GOT3 (cell line): ENCODE measurements at regions not wholly inside any gene's neighbourhood (a gene's known extent, or its start where the extent isn't known, plus 50 kb on each side); places are given as distances from the start of the nearest gene placed in this dataset.

Source experiments
- DNase-seq: peaks from one replicate; lab custom pipeline; 2025; ENCODE audit warnings: mixed read lengths; lab: John Stamatoyannopoulos, UW

DNA sequence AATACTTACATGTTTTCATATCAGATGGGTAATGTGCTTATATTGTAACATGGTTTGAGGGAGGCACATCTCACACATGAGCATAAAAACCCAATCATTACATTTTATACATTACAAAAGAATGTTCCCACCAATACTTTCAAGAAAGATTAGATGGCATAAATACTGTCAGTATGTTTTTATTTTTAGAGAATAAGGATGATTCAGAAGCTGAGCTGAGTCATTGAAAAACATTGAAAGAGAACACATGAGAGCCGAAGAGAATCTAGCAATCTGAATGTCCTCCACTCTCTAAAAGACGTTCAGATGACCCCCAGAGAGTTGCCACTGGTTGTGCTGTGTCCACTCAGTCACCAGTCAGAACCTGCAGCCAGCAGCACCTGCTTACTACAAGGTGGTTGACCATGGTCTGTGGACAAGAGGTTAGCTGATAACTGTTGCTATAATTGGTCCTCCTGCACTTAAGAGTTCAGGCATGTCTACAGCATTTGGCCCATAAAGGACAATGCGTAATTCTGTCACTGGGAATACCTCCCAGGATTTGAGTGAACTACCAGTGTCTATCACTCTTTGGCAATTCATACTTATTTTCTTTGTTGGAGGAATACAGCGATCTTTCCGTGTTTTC, 382.2 kb upstream of the IGFBP7 start:
- DNase-seq = no peak

DNA sequence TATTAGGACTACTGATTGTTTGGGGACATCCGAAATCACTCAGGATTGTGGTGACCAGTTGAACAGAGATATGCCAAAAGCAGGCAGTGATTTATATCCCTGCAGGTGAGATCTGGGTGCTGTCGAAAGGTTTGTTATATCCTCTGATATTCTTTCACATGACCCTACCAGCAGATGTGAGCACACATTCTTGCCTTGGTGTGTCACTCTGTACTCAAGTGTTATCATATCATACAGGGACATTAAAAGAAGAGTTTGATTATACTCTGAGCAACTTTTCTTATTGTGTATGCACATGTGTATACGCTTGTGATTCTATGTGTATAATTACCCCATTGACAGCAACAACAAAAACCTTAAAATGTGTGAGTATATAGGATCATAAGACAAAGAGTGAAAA, 381.2 kb upstream of the IGFBP7 start:
- DNase-seq = no peak

DNA sequence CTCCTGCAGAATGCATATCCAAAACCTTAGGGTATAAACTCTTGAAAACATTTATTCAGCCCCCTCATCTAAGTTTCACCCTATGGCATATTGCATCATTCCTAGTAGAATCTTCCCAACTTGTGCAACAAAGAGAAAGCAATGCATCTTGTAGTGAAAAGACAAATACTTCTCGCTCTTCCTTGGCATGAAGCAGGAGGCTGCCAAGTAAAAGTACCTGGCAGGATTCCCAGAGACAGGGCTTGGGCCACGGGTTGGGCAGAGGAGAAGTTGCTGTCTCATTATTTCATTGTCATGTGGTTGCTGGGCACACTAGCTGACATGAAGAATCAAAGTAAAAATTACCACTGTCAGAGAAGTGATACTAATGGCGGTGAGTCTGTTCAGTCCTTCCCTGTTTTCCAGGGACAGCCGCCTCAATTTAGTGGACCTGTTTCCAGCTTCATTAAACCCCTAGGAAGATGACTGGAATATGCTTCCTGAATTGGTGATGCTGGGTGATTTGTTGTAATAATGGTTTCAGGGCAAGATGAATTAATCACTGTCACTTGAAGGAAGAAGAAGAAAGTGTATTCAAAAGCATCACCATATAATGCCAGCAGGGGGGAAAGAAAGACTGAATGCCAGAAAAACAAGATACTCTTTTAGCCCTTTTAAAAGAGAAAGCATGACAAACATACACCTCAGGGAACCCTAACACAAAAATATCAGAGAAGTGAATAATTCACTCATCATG, 380.5 kb upstream of the IGFBP7 start:
- no peak for DNase-seq

DNA sequence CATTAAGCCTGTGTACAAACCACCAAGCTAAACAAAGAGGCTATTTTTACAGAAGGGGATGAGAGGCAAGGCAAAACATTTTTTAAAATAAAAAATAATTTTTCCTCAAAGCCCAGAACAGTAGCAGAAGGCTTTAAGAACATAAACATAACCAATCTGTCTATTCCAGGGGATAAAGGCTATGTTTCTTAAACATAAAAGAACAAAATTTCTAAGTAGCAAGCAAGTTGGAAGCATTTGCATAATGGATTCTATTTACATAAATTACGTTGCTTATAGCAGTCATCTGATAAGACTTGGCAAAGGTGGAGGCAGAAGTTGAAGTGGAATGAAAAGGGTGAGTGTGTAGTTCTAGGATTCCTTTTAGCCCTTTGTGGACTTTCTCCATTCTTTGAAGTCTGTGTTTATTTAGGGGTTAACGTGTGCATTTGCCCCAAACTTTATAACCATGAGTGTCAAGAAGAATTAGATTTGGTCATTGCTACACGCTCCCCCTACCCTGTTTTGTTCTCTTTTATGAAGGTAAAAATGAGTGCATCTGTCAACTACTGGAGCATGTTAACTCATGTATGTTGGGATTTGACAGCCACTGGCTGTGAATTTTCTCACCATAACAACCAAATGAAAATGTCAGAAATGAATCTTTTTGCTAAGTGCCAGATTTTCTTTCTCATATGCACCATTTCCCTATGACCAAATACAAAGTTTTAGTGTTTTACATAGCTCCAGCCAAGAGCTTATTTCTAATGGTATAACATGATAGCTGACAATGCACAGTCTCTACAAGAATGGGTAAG, 378.4 kb upstream of the IGFBP7 start:
- no peak for DNase-seq

DNA sequence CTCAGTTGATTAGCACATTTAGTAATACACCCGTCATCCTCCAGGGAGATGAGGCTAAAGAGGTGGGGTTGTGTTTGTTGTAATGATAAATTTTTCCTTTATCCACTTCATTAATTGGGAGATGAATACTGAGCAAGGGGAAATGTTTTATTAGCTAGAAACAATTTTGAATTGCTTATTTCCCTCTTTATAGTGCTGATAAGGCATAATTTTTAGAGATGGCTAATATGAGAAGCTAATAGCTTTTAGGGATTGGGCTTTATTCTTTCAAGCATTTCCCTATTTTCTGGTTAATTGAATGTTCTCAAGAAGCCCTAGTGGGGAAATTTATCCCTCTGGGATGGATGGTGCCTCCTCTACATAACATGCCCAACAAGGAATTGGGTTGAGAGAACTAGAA, 365.2 kb upstream of the IGFBP7 start:
- no peak for DNase-seq

DNA sequence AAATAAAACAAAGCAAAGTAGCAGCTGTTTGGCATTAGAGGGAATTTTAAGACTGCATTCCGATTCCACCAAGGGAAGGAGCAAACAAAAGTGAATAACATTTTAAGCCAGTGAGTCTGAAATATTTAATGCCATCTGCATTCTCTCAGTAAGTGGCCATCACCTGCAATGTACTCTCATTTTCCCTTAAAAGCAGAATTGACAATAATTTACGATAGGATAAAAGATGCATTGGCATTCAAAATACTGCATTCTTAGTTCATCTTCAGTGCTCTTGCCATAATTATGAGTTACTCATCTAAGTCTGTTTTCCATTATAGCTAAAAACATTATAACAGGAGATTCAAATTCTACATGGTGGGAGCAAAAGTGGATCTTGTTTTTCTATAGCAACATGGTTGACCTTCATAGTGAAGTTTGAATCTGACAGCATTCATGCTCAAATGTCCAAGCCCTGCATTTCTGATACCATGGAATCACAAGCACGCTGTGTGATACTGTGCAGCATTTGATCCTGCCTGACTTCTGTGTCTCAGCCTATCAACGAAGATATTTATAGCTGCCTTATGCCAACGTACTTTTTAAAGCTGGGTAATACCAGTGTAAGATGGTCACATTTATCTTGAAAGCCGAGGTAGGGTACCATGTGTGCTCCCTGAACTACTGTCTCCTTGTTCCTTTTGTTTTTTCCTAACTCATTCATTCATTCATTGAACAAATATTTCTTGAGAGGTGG, 355.3 kb upstream of the IGFBP7 start:
- DNase-seq = no peak

DNA sequence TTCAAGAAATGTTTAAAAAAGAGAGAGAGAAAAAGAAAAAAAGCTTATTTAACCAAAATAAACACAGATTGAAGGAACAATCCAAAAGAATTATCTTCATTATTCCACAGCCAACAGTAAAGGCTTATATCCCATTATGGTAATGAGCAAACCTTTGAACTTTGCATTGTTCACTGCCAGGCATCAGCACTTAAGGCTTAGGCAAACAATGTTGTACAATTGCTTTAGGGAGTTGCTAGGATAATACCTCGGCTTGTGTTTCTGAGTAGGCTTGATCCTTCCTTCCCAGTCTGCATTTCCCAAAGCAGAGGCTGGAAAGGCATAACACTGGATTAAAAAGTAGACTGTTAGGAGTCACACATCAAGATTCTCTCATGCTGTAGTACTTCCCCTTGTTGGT, 352.7 kb upstream of the IGFBP7 start:
- DNase-seq = no peak

DNA sequence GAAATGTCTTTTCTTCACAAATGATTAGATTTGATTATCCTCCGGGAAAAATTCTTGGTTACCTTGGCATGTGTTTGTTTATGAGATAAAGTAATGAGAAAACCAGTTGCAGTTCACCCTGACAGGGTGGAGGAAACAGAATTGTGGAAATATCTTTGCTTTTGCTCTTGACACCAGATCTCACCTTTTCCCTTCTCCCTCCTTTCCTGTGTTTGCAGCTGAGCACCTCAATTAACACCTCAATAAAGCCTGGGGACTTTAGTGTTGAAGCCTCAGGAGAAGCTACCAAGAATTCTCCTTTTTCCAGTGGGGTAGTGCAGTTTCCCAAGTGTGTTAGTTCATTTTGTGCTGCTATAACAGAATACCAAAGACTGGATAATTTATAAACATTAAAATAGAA, 350.8 kb upstream of the IGFBP7 start:
- no peak for DNase-seq

DNA sequence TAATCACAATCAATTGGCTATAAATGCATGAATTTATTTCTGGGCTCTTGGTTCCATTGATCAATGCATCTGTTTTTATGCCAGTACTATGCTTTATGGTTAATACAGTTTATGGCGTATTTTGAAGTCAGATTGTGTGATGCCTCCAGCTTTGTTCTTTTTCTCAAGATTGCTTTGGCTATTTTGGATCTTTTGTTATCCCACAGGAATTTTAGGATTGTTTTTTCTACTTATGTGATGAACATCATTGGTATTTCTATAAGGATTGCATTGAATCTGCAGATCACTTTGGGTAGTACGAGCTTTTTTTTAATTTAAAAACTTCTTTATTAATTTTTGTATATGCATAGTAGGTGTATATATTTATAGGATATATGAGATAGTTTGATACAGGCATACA, 338.7 kb upstream of the IGFBP7 start:
- no peak for DNase-seq

DNA sequence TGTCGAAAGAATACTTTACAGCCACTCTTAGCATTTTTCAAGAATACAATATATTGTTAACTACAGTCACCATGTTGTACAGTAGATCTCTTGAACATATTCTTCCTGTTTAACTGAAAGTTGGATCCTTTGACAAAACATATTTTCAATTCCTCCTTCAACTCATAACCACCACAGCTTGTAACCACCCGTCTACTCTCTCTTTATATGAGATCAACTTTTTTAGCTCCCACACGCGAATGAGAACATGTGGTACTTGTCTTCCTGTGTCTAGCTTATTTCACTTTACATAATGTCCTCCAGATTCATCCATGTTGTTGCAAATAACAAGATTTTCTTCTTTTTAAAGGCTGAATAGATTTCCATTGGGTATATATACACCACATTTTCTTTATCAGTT, 338.3 kb upstream of the IGFBP7 start:
- no peak for DNase-seq

DNA sequence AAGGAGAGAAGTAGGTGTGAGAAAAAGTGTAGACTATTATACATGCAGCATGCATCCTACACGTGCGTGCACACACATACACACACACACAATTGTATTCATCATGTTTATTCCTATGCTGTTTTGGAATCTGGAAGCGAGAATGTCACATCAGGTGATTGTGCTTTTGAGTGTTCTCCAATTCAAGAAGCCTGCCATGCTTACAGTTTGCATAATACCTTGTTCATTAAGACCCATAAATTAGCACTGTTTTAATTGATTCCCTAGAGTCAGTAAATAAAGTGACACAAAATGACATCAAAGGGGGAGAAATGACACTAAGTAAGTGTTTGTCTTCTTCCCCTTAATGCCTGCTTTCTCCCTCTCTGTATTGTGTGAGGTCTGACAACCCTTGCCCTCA, 336.1 kb upstream of the IGFBP7 start:
- DNase-seq = no peak

DNA sequence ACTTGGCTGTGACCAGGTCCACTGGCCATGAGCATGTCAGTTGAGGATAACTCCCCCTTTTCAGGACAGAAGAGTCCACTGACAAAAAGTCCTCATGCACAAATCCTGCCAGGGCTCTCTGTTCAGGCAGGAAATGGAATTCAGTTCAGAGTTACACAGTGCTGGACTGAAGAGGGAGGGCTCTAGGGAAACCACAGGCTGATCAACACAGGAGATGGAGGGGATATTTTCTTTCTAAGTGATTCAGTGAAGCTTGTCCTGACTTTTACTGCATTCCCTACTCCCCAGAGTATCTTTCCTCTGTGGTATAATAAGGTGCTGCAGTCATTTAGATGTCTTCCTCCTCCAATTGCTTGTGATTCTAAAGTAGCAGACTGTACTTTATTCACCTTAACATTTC, 335.5 kb upstream of the IGFBP7 start:
- DNase-seq = no peak

DNA sequence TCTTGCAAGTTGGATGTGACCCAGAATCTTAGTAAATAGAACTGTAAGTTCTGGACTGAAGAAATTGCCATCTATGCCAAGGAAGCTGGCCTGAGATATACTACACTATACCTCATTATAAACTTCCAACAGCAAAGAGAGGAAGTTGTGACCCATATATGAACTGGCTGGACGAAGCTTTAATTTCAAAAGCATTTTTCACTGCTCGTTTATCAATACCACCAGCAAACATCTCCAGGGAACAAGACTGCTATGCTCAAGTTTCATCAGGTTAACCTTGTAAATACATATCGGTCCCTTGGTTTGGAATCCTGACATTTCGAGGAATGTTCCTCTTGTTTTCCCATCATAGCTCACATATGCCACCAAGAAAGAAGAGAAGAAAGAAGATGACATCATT, 334.5 kb upstream of the IGFBP7 start:
- no peak for DNase-seq

DNA sequence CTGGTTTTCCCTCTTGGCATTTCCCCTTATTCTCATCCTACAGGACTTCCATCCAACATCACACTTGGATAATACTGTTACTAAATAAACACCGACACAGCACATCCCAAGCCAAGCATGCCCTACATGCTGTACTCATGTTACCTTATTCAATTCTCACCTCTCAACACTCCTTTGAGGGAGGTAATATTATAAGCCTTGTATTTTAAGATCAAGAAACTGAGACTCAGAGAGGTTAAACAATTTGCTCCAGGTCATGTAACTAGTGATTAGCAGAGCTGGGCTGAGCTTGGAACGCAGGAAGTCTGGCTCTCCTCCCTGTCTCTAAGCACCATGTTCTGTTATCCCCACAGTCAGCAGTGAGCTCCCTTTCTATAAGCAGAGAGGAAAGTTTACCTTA, 333.6 kb upstream of the IGFBP7 start:
- DNase-seq = no peak

DNA sequence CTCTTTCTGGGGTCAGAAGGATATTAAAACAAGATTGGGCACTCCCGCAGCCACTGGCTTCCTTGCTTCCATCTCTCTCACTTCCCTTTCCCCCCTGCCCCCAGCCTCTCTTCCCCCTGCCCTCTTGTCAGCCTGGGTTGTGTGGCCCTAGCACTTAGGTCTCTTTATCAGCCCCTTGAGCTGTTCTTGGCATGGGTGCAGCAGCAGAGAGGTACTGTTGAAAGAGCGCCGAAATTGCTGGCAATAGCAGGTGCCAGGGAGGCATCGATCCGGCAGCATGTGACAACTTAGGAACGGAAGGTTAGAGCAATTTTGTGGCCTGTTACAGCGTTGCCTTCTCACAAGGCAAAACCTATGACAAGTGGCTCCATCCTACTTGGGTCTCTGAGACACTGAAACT, 333.1 kb upstream of the IGFBP7 start:
- DNase-seq = no peak

DNA sequence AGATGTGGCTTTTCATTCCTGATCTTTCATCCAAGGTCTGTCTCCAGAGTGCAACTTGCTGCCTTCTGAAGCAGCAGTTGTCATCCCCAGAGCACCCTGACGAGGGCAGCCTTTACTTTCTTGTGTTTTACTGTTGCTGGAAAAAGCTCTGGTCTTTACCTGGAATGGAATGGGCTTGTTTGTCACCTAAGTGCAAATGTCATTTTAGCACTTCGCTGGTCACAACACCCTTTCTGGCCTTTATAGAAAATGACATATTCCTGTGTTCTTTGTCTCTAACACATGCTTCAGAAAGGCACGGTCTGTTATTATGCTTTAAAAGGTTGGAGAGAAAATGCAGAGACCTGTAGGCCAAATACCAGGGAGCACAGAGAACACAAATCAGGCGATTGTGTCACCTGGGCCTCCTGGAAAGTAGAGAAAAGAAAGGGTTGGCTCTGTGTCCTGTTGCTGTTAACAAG, 332.7 kb upstream of the IGFBP7 start:
- DNase-seq = no peak

DNA sequence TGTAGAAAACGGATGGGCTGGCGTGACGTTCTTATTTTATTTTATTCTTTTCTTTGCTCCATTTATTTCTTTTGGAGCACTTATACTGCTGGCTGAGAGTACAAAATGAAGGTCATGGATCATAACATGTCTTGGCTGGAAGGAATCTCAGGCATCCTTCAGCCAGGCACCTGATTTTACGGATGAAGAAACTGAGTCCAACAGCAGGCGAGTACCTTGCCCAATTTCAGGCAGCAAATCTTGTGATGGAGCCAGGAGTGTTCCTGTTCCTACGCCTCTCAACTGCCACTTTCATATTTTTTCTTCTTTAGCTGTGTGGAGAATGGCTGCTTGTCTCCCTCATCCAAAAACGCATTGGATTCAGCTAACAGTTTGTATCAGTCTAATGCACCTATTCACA, 332.1 kb upstream of the IGFBP7 start:
- no peak for DNase-seq

DNA sequence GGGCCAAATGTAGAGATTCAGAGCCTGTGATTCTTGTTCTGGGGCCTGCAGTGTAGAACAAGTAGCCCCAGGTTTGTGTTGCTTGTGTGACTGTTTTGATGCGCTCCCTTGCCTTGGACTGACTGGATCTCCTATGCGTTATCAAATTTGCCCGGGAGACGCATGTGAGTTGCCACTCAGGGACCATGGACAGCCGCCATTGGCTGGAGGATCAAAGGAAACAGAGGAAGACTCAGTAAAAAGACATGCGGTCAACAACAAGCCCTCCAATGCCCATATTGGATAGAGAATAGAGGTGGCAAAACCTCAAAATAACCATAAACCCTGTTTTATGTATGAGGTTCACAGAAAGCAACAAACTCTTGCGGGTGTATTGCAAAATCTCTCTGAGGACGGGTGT, 327.5 kb upstream of the IGFBP7 start:
- no peak for DNase-seq

DNA sequence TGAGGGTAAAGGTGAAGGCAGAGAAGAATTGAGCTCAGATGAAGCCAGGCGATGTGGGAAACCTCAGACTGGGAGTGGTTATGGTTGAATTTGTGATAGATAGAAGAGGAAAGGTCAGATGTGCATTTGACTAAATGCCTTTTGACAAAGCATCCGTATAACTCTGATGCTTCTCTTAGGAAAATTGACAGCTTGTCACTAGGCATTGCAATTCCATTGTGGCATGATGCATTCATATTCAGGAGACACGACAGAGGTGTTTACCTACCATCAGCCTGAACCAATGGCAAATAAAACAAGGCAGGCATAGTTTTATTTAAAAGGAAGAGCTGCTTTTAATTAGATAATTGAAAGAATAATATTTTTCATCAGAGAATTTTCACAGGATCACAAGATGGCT, 325.1 kb upstream of the IGFBP7 start:
- no peak for DNase-seq

DNA sequence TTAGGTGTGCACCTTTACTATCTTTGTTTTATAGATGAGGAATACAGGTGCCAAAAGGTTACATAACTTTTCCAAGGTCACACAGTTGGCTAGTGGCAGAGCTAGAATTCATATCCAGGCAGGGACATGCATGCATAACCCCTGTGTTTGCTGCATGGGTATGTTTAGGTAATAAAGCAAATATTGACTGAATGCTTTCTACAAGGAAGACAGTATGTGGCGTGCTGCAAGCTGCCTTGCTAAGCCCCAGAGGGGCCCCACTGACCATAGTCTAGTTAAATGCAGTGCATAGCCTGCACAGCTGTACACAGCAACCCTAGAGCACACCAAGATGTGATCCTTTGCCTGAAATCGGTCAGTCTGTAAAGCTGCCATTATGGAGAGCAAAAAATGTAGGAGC, 320.5 kb upstream of the IGFBP7 start:
- DNase-seq = no peak

DNA sequence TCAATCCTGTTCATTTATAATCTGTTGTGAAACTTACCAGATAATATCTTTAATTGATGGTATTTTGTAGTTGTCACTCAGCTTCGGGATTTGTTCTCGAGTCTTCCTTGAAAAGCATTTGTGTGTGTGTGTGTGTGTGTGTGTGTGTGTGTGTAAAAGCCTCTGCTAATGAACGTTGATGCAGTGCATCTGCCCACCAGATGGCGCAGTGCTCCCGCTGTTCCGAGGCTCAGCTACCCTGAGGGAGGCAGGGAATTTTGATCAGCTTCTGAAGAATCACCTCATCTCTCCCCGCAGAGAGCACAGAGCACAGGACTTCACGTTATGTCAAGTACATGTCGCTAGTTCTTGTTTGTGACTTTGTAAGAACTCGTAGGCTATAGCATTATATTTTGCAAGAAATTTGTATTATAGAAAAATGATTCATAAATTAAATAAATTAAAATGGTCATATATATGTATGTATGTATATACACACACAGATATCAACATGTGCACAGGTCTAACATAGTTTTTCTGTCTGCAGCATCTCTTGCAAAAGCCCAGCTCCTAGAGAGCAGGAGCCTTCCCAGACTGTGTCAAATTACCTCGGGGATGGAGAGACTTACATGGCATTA, 316.7 kb upstream of the IGFBP7 start:
- no peak for DNase-seq

DNA sequence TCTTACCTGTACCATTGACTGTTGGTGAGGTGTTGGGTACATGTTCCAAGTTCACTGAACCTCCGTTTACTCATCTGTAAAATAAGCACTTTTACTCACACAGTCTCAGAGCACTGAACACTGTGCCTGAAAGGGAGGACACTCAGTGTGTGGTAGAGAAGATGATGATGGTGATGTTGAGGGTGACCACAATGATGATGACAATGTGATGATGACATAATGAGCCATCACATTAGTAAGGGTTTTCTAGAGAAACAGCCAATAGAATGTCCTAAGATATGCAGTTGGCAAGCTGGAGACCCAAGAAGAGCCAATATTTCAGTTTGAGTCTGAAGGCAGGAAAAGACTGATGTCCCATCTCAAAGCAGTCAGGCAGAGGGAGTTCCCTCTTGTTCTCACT, 315.4 kb upstream of the IGFBP7 start:
- DNase-seq = no peak
